ENCODE measurements at regions not wholly inside any gene's neighbourhood (a gene's known extent, or its start where the extent isn't known, plus 50 kb on each side); places are given as distances from the start of the nearest gene placed in this dataset.

- DNase-seq (no peak), ATAC-seq (ENCODE audit: low read depth) (no peak)
- Histone ChIP-seq H2BK5ac (ENCODE audit: low read depth, low read length, poor library complexity, severe bottlenecking) (no peak overlapping the region), H4K91ac (ENCODE audit: insufficient read depth, low read depth, low read length) (no peak overlapping the region), H3K14ac (replicated peaks; ENCODE audit: low read depth, low read length) (no peak overlapping the region), H3K18ac (ENCODE audit: low read depth, low read length) (no peak overlapping the region), H3K9me3 (ENCODE audit: control insufficient read depth, insufficient read depth, low read length) (no peaks in the 10 kb centered on the region), H3K36me3 (ENCODE audit: control insufficient read depth, insufficient read depth, low read length) (no peaks in the 10 kb centered on the region), H3K4me1 (ENCODE audit: control insufficient read depth, insufficient read depth, low read length) (no peaks in the 10 kb centered on the region), H3K27me3 (ENCODE audit: control insufficient read depth, insufficient read depth, low read length) (no peaks in the 10 kb centered on the region; the same call in 1 of the 2 replicates), H4K5ac (ENCODE audit: low read depth, low read length) (no peak overlapping the region), H2AFZ (replicated peaks; ENCODE audit: low read length, poor library complexity) (no peak overlapping the region), H4K20me1 (ENCODE audit: insufficient read depth, low read length) (no peaks in the 10 kb centered on the region), H2AK9ac (replicated peaks; ENCODE audit: low read depth, low read length, poor library complexity) (no peak overlapping the region), H2BK15ac (ENCODE audit: low read depth, low read length) (no peak overlapping the region), H2BK120ac (ENCODE audit: low read depth, low read length) (no peak overlapping the region), H3K9me1 (ENCODE audit: insufficient read depth, low read length) (no peaks in the 10 kb centered on the region), H3K4me3 (ENCODE audit: insufficient read depth, low read depth, low read length) (no peak overlapping the region), H3K23ac (ENCODE audit: low read depth, low read length) (no peak overlapping the region), H3K9ac (ENCODE audit: low read depth, low read length) (no peak overlapping the region), H3K27ac (ENCODE audit: insufficient read depth, low read length) (no peak overlapping the region), H3K56ac (ENCODE audit: extremely low read depth, insufficient read depth, low read length) (no peak overlapping the region), H2AK5ac (ENCODE audit: low read depth, low read length) (no peak overlapping the region), H3K79me1 (ENCODE audit: low read depth in 1 of 2, low read length in 2 of 2) (no peaks in the 10 kb centered on the region), H2BK20ac (ENCODE audit: low read depth, low read length) (no peak overlapping the region), H4K8ac (ENCODE audit: low read depth in 2 of 2, low read length in 2 of 2) (no peak overlapping the region), H3K4ac (ENCODE audit: low read depth, low read length) (no peak overlapping the region), H3K4me2 (ENCODE audit: low read depth, low read length) (no peak overlapping the region)
- ChIA-PET CTCF (no interaction called here), POLR2A (ENCODE audit: unreplicated experiment) (no interaction called here)
- intact Hi-C loops (cut with micrococcal nuclease) (no loop called here), dilution Hi-C loops (cut with HindIII; ENCODE audit: low sequenced_read_pairs, unreplicated experiment) (no loop called here), in situ Hi-C loops (cut with MboI; ENCODE audit: low sequenced_read_pairs) (no loop called here)
- BruUV-seq (replicated peaks) = no TSS peak
- TF ChIP-seq CTCF (conservative IDR thresholded peaks at IDR 0.05; ENCODE audit: low read depth, low read length) = no peak
- TF ChIP-seq RFX5 (IDR thresholded peaks at IDR 0.05; ENCODE audit: low read depth, low read length) = no peak
- TF ChIP-seq MAZ (IDR thresholded peaks at IDR 0.05; ENCODE audit: borderline replicate concordance, low read depth, low read length) = no peak
- no peak for TF ChIP-seq MXI1 (IDR thresholded peaks at IDR 0.05; ENCODE audit: borderline replicate concordance, low read depth, low read length)
- TF ChIP-seq, protein P1, sequence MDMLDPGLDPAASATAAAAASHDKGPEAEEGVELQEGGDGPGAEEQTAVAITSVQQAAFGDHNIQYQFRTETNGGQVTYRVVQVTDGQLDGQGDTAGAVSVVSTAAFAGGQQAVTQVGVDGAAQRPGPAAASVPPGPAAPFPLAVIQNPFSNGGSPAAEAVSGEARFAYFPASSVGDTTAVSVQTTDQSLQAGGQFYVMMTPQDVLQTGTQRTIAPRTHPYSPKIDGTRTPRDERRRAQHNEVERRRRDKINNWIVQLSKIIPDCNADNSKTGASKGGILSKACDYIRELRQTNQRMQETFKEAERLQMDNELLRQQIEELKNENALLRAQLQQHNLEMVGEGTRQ (IDR thresholded peaks at IDR 0.05; ENCODE audit: low read depth, low read length) = no peak
- TF ChIP-seq NFE2L2 (IDR thresholded peaks at IDR 0.05; ENCODE audit: low read depth, low read length) = no peak
- TF ChIP-seq MAFK (IDR thresholded peaks at IDR 0.05; ENCODE audit: low read depth, low read length) = no peak
- no peak for TF ChIP-seq BHLHE40 (IDR thresholded peaks at IDR 0.05; ENCODE audit: low read depth, low read length)
- no peak for TF ChIP-seq POLR2A (IDR thresholded peaks at IDR 0.05; ENCODE audit: low read depth, low read length)
- TF ChIP-seq ELK1 (IDR thresholded peaks at IDR 0.05; ENCODE audit: borderline replicate concordance, low read depth, low read length) = no peak
- no peak for TF ChIP-seq FOS (IDR thresholded peaks at IDR 0.05; ENCODE audit: low read depth, low read length)
- TF ChIP-seq CEBPB (IDR thresholded peaks at IDR 0.05; ENCODE audit: low read depth, low read length) = no peak
- TF ChIP-seq RCOR1 (IDR thresholded peaks at IDR 0.05; ENCODE audit: insufficient replicate concordance, low read length) = no peak
- TF ChIP-seq RAD21 (IDR thresholded peaks at IDR 0.05; ENCODE audit: low read length) = no peak
- TF ChIP-seq CHD1 (IDR thresholded peaks at IDR 0.05; ENCODE audit: low read depth, low read length) = no peak
- TF ChIP-seq SMC3 (IDR thresholded peaks at IDR 0.05; ENCODE audit: low read depth, low read length) = no peak
- no CpG with 5 or more reads among the region's 2 CpGs for WGBS, 2 experiments (ENCODE audit: extremely low coverage in 2 of 2, insufficient read length in 1 of 2)
Measured at GRCh38 chr9:2536511-2536910, 85.1 kb upstream of the VLDLR start.

All from IMR-90 (cell line).